ENCODE measurements at regions not wholly inside any gene's neighbourhood (a gene's known extent, or its start where the extent isn't known, plus 50 kb on each side); places are given as distances from the start of the nearest gene placed in this dataset.

- no peak for DNase-seq (ENCODE audit: low spot score)
Measured at GRCh38 chr2:64854773-64855237, 134.4 kb upstream of the SLC1A4 start.

DNA sequence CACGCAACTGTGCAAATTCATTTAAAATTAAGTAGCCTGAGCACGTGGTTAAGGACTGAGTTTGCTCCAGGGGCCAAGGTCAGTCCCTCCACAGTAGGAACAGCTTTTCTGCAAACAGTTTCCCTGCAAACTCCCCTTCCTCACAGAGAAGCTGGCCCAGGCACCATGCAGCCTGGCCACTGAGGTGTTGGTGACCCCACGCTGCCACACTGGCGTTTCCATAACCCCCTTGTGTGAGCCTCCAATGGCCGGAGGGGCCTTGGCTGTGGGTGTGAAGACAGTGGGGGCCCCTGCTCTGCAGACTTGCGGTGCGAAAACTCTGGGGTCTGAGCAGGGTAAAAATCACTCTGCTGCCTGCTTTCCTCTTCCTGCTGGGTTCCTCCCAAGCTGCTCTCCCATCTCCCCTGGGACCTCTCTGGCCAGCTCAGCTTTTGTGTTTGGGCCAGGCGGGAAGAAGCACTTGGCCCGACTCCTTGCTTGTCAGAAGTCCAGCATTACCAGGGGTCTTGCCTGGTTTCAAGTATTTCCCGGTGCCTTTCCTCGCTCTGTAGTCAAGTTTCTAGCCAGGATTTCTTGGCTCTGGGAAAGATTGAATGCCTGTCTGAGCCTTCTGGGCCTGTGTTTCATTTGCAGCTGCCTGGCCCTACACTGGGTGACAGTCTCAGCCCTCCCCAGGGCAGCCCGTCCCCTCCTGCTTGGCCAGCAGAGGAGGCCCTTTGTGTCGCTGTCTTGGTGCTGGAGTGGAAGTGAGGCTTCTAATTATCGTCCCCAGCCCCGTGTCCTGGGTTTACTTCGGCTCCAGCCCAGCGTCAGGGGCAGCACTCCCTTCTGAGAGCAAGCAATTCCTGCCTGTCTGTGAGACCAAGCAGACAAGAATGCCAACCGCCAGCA is 131.4 kb upstream of the SLC1A4 start:
- peak; percentile 65 for DNase-seq (ENCODE audit: low spot score)

DNA sequence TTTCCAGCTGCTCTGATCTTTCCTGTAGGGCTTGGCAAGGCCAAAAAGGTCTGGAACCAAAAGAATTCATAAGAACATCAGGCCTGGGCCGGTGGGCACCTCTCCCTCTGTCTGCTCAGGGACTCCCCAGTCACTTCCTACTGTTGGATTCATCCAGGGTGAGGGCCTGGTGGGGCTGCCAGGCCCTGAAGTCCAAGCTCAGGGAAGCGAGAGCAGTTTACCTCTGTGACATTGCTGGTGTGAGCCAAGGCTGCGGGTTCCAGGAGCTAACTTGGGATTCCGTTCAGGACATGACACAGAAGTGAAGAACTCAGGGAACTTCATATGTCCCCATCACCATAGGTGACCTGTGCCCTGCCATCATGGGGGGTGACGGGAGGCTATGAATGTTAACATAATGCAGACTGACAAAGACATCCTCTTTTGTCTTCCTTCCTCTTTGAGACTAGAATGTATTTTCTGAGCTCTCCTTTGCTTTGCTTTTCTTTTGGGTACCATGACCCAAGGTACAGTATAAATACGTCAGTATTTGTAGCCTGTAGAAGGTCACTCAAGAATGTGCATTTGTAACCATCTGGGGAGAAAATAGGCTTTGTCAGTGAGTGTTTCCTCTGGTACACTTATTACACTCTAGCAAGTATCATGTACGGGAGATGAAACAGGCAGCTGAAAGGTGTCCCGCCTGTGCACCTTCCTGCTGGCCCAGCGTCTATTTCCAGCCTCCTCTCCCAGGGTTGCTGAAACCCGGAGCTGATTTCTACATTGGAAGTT is 130.5 kb upstream of the SLC1A4 start:
- DNase-seq (ENCODE audit: low spot score) = no peak

- peak; percentile 95 for DNase-seq (ENCODE audit: low spot score)
Measured at GRCh38 chr2:64859312-64860212, 129.6 kb upstream of the SLC1A4 start.

GRCh38 chr2:64860276-64860885 is 128.8 kb upstream of the SLC1A4 start:
- DNase-seq (ENCODE audit: low spot score) = no peak

DNA sequence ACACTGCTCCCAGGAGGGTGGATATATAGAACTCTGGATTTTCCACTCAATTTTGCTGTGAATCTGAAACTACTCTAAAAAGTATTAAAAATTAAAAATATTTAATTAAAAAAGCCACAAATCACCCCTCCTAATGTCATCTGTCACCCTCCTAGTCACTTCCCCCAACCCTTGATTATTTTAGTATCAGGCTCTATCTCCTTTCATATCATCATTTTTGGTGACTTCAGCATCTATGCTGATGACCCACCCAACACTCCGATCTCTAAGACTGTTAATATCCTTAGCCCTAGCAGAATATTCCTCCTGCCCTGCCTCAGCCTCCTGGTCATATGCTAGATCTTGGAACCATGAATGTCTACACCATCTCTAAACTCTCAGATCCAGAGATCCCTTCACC is 128.3 kb upstream of the SLC1A4 start:
- no peak for DNase-seq (ENCODE audit: low spot score)

- no peak for DNase-seq (ENCODE audit: low spot score)
Measured at GRCh38 chr2:64861452-64862397, 127.5 kb upstream of the SLC1A4 start.

DNA sequence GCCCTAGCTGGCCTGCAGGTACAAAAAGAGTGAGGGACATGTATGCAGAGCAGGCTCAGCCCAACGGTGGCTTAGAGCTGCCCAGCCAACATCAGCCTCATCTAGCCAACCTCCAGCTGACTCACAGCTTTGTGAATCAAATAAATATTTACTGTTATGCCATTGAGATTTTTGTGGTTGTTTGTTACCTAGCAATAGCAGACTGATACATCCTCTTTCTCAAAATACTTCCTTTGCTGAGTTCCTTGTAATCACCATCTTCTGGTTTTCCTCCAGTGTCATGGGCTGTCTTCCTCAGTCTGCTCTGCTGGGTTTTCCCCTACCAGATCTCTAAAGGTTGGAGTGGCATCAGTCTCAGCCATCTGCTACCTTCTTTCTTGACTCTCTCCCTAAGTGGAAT is 126.6 kb upstream of the SLC1A4 start:
- no peak for DNase-seq (ENCODE audit: low spot score)

DNA sequence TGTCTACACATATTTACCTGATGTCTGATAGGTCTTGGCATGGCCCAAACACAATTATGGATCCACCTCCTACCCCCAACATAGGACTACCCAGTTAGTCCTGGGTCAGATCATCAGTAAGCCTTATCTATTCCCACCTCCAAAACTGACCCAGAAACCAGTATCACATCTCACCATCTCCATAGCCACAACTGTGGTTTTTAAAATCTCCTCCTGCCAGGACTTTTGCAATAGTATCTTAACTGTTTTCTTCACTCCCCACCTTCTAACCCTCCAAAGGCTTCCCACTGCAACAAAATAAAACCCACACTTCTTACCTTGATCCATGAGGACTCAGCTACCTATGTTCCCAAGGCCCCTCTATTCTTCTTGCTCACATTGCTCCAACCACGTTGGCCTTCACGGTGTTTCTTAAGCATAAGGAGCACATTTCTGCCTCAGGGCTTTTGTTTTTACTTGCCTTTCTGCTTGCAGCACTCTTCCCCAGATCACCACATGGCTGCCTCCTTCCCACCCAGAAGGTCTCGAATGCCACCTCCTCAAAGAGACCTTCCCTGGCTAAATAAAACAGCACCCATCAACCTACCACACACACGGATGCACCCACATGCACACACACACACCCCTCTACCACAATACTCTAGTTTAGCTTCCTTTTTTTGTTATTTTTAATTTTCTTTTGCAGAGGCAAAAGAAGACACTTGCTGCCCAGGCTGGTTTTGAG is 125.9 kb upstream of the SLC1A4 start:
- DNase-seq (ENCODE audit: low spot score) = no peak

GRCh38 chr2:64865073-64865830 is 123.9 kb upstream of the SLC1A4 start:
- DNase-seq (ENCODE audit: low spot score) = peak; percentile 89

GRCh38 chr2:64865831-64866345 is 123.3 kb upstream of the SLC1A4 start:
- no peak for DNase-seq (ENCODE audit: low spot score)

- peak; percentile 78 for DNase-seq (ENCODE audit: low spot score)
Measured at GRCh38 chr2:64866797-64867196, 122.4 kb upstream of the SLC1A4 start.

- no peak for DNase-seq (ENCODE audit: low spot score)
Measured at GRCh38 chr2:64867253-64867996, 121.8 kb upstream of the SLC1A4 start.

DNA sequence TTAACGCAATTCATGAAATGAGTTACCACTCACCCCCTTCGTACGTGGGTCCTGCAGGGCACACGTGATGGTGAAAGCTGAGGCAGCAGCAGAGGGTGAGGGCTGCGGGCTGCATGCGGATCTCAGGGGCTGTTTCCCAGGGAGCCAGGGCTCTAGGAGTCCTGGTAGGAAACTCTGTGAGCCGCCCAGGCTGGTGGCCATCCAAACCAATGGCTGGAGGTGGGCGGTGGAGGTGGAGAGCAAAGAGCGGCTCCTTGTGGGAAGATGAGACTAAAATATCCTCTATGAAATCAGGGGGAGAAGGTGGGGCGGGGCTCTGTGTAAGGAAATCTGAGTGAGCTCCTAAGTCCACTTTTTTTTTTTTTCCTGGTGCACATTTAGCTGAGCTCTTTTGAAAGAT is 120.1 kb upstream of the SLC1A4 start:
- DNase-seq (ENCODE audit: low spot score) = no peak

GRCh38 chr2:64873472-64873924 is 115.7 kb upstream of the SLC1A4 start:
- DNase-seq (ENCODE audit: low spot score) = peak; percentile 85

DNA sequence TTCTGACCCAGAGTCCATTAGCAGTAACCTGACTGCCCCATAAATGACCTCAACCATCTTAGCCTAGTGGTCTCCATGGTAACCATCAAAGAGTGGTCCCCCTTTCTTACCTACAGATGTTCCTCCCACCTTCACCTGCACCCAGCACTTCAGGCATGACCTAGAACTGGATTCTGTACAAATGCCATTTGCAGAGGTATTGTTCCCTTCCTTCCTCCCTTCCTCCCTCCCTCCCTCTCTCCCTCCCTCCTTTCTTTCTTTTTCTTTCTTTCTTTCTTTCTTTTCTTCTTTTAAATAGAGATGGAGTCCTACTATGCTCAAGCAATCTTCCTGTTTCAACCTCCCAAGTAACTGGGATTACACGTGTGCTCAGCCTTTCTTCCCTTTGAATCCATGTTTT is 114.6 kb upstream of the SLC1A4 start:
- no peak for DNase-seq (ENCODE audit: low spot score)

DNA sequence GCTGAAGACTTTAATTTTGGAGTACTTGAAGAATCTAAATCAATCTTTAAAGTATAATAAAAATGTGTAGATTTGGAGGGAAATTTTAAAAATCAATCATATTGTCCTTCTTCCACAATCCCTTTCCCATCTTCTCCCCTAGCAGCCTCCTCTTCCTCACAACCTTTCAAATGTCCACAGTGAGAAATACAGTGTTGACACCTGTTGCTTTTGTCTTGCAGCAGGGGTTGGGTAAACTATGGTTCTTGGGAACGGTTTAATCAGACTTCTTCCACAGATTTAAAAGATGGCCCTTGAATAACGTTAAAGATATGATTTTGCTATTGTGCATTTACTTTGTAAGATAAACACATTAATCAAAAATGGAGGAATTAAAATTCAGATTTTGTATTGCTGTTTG is 113.8 kb upstream of the SLC1A4 start:
- DNase-seq (ENCODE audit: low spot score) = no peak

GRCh38 chr2:64876137-64876647 is 113.0 kb upstream of the SLC1A4 start:
- peak; percentile 84 for DNase-seq (ENCODE audit: low spot score)
